Medulla oblongata (tissue), 1 donor: ENCODE measurements at regions not wholly inside any gene's neighbourhood (a gene's known extent, or its start where the extent isn't known, plus 50 kb on each side); places are given as distances from the start of the nearest gene placed in this dataset.
"Not testable (repeated sequence)": the region's sequence is repeated elsewhere in the genome, so short reads cannot be mapped to it uniquely, and the experiment has no call there.

Source experiments
- DNase-seq: peaks from one replicate; pipeline ENCODE4 v3.0.0-alpha.2; 2015; ENCODE audit errors: extremely low spot score

GRCh38 chr22:46026899-46027210 lies 49.9 kb upstream of the WNT7B start:
- no peak for DNase-seq

GRCh38 chr22:46027211-46028105 lies 50.5 kb upstream of the WNT7B start:
- DNase-seq, result peak; percentile 92

DNA sequence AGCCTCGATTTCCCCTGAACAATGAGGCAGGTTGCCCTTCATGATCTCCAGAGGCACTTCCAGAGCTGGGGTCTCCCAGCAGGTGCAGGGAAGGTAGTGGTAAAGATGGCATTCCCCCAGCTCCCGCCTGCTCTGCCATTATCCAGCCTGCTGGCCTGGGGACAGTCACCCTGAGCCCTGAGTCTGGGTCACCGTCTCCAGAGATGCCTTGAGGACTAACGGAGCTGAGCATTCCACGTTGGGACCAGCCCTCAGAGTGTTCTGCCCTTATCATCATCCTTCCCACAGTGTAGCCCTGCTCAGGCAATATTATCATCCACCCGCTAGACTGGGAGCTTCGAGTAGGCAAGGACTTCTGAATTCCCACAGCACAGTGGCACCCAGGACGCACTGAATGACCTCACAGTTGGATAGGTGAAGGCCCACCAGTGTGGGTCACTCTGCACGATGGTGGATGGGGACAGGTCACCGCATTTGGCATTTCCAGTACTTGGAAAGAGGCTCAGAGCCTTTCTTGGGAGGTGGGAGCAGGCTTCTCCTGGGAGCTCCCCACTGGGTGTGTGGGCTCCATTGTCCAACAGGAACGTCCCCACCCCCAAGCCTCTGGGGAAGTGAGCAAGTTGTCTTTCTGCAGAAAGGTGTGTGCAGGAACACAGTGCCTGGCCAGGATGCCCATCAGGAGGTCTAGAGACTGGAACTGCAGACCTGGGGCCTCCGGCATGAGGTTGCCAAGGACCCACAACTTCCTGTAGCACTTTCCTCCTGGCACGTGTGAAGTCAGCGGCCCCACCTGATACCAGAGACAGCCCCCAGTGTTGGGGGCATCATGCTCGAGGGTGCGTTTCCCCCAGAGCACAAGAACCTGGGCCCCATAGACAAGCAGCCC lies 51.4 kb upstream of the WNT7B start:
- DNase-seq, result no peak

- DNase-seq, result no peak
These were observed 52.1 kb upstream of the WNT7B start for GRCh38 chr22:46029036-46029435.

DNA sequence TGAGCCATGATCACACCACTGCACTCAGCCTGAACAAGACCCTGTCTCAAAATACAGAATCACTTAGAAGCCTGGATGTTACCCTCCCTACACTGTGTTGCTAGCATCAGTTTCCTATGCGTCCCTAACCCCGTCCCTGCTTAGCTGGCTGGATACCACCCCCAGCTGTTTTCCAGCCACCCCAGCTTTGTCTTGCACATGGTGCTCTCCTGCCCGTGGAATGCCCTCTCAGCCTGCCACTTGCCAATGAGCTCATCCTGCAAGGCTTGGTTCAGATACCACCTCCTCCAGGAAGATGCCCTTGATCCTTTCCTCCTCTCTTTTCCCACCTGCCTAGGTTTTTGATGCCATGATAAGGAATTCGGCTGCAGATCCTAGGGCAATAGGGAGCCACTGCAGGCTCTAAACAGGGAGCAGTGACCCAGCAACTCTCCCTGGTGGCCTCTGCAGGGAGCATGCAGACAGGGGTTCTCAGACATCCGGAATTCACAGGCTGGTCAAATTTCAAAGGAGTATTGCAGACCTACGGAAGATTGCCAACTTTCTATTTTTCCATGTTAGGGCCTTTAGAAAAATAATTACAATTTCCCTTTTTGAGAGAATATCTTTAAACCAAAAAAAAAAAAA lies 52.7 kb upstream of the WNT7B start:
- no peak for DNase-seq

DNA sequence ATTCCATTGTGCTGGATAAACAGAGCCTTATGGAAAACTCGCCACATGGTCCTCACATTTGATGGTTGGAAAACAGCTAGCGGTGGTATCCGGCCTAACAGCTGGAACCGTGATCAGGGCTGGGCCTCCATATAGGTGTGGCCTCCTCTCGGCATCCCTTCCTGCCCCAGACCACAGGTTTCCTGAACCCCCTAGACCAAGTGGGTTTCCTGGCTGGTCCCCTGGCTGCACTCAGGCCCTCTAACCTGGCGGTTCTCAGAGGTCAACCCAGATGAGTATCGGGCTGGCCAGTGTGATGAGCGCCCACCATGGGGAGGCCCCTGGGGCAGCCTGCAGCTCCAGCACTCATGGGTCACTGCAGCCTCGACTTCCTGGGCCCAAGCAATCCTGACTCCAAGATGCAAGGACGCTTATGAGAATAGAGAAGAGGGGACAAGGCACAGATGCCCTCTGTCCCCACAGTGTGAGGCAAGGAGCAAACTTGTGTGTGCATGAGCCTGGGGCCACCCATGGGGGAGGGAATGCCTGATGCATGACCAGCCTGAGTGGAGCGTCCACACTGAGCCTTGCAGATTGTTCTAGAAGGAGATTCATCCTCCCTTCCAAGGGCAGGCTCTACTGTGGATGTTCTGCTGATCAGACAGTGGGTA lies 53.4 kb upstream of the WNT7B start:
- no peak for DNase-seq

DNA sequence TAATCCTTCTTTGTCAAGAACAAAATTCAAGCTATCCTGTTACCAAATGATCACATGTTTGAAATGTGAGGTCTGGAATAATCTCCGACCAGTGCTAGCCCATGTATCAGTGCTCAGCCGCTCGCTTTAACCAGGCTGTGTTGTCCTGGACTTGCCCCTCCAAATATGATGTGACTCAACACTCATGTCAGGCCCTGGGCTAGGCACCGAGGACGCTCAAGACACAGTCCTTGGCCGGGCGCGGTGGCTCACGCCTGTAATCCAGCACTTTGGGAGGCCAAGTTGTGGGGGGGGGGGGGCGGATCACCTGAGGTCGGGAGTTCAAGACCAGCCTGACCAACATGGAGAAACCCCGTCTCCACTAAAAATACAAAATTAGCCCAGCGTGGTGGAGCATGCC lies 54.1 kb upstream of the WNT7B start:
- DNase-seq, result no peak

DNA sequence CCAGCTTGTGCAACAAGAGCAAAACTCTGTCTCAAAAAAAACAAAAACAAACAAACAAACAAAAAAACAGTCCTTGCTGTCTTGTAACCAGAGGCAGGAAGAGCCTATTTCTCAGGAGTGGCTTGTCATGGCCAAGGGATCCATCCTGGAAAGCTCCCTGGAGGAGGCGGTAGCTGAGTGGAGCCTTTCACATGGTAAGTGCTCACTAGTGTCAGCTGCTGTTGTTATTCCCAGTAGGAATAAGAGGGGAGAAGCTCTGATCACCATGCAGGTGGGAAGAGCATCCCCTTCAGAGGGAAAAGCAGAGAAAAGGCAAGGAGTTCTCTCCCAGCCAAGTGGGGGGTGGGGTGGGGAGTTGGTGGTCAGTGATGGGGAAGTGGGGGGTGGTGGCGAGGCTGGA lies 54.6 kb upstream of the WNT7B start:
- no peak for DNase-seq

- DNase-seq, result no peak
These were observed 55.2 kb upstream of the WNT7B start for GRCh38 chr22:46031965-46032851.

- no peak for DNase-seq
These were observed 56.6 kb upstream of the WNT7B start for GRCh38 chr22:46033256-46034200.

GRCh38 chr22:46034480-46034879 lies 57.5 kb upstream of the WNT7B start:
- not testable (repeated sequence) for DNase-seq

DNA sequence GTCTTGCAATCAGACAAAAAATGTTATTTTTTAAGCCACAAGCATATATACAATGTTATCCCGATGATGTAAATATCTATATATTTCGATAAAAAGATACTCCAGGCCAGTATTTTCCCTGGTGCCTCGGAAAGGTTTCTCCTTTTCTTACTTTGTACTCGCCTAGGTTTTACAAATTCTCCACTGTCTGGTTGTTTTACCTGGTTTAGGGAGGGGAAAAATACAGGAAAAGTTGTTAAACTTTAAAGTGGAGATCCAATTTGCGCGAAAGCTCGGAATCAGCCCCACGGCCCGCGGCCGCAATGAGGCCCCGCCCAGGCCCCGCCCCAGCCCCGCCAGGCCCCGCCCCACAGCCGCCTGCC lies 58.4 kb upstream of the WNT7B start:
- DNase-seq, result no peak

DNA sequence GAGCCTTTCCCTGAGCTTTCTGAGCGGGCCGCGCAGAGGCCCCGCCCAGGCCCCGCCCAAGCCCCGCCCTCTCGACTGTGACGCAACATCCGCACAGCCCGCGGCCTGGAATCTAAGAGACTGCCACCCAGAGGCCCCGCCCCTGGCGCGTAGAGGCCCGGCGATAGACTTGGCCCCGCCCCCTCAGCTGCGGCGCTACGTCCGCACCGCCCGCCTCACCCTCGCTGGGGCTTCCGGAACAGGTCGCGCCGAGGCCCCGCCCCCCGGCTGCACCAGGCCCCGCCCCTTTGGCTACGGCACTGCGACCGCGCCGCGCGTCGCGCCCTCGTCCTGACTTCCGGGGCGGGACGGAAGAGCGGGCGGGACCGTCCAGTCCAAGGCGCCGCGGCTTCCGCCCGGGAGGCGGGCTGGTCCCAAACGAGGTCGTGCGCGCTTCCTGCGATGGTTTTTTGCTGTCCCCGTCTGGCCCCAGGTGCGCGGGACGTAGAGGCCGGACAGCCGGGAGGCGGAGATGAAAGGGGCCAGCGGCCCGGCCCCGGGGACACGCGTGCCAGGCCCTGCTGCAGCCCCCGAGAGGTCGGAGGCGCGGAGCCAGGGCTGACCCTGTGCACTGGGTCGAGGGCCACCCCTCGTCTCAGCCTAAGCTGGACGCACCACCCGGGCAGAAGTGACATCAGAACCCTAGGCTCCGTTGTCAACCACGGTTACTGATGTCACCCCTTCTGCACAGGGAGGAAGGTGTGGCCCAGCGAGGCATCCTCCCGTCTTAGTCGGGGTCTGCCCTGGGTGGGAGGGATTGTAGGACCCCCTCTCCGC lies 59.0 kb upstream of the WNT7B start:
- peak; percentile 99 for DNase-seq

- no peak for DNase-seq
These were observed 59.8 kb upstream of the WNT7B start for GRCh38 chr22:46036558-46037408.

- DNase-seq, result no peak
These were observed 61.2 kb upstream of the WNT7B start for GRCh38 chr22:46038174-46038487.

DNA sequence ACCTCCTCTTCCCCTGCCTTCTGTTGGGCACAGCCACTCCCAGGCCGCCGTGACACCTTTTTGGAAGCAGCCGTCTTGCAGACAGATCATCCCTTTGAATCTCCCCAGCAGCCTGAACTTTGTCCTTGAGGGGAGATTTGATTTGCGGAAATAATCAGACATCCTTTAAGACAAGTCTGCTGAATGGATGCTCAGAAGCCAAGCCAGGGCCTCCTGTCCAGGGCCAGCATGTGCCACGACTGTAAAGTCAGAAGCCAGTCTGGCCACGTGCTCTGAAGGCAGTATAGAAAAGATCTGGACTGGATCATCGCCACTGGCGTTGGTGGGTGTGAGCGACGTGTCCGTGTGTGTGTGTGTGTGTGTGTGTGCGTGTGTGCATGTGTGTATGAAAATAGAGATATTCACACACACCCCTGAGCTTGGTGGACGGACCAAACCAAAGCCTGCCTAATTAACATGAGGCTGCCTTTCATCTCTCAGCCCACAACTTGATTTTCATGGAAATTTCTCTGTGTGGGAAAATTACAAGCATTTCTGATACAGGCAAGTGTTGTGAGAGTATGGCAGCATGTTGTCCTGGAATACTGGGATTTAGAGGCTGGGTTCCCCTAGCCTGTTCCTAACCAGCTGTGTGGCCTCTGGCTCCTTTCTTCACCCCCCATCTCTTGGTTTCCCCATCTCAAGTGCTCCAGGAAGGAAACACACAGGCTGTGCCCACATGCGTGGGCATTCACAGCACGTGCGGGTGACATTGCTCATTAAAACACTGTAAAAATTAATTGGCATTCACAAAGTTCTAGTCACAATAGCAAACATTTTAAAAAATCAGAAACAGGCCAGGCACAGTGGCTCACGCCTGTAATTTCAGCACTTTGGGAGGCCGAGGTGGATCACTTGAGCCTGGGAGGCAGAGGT lies 61.8 kb upstream of the WNT7B start:
- no peak for DNase-seq

DNA sequence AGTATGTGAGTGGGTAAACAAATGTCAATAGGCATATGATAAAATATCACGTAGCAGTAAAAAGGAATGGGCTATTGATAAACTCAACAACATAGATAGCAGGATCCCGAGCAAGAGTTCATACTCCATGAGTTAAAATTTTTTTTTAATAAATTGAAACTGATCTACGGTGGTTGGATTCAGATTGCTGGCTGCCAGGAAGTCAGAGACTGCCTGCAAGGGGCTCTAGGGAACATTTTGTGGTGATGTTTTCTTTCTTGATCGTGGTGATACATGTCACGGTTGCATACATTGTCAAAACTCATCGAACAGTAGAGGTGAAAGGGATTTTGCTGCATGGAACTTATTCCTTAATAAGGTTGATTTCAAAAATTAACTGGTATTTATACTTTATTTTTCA lies 62.6 kb upstream of the WNT7B start:
- DNase-seq, result no peak
